Panc1 (cell line): ENCODE measurements at regions not wholly inside any gene's neighbourhood (a gene's known extent, or its start where the extent isn't known, plus 50 kb on each side); places are given as distances from the start of the nearest gene placed in this dataset.

Source experiments
- ATAC-seq: fragments of 200-7000 bp; cut with Tn5 transposase; 2 replicates; pipeline ENCODE4 v1.9.1; 2020; ENCODE audit warnings: mild to moderate bottlenecking, moderate library complexity
- BruUV-seq: library from RNA; stranded (reverse); fragments of 400-500 nt; replicated peaks from 2 replicates; lab custom pipeline; 2021; lab: Mats Ljungman, UMichigan
- CTCF ChIA-PET: fragments of 300-600 bp; sonication (Branson Sonifier 250); formaldehyde crosslinking; loops from one replicate; lab custom pipeline; 2022; ENCODE audit warnings: antibody characterized with exemption; lab: Charles Lee
- POLR2A ChIA-PET: fragments of 300-600 bp; sonication (Branson Sonifier 250); formaldehyde crosslinking; loops from one replicate; lab custom pipeline; 2022; ENCODE audit warnings: antibody characterized with exemption; lab: Charles Lee
- DNase-seq: peaks from one replicate; pipeline ENCODE4 v3.0.0-alpha.2; 2010; ENCODE audit warnings: low read depth, low spot score
- H3K27ac ChIP-seq: 2 replicates; pipeline ENCODE4 v1.5.1; 2011; ENCODE audit warnings: mild to moderate bottlenecking, low read length, inconsistent platforms
- H3K27me3 ChIP-seq: fragments of 200-500 bp; sonication (Bioruptor generic); 2 replicates; pipeline ENCODE4 v1.6.0; 2014; ENCODE audit warnings: low read length, inconsistent platforms; ENCODE audit not compliant: control insufficient read depth, insufficient read depth
- H3K36me3 ChIP-seq: fragments of 200-500 bp; sonication (Bioruptor generic); 2 replicates; pipeline ENCODE4 v1.5.1; 2014; ENCODE audit warnings: inconsistent platforms, mild to moderate bottlenecking, low read length, moderate library complexity; ENCODE audit not compliant: control insufficient read depth, insufficient read depth
- H3K4me1 ChIP-seq: 2 replicates; pipeline ENCODE4 v1.5.1; 2011; ENCODE audit warnings: inconsistent platforms, mild to moderate bottlenecking, low read length, moderate library complexity; ENCODE audit not compliant: control insufficient read depth, insufficient read depth
- H3K4me3 ChIP-seq, 2 experiments: 2 replicates each; pipeline ENCODE4 v1.5.1; 2011 to 2012; ENCODE audit warnings: low read depth in 2 of 2, low read length in 2 of 2, mild to moderate bottlenecking in 2 of 2, inconsistent platforms in 1 of 2, moderate library complexity in 1 of 2
- H3K9me3 ChIP-seq: fragments of 200-500 bp; sonication (Bioruptor generic); 2 replicates; pipeline ENCODE4 v1.5.1; 2014; ENCODE audit warnings: low read depth, mild to moderate bottlenecking, inconsistent platforms, low read length, moderate library complexity; ENCODE audit not compliant: control insufficient read depth, insufficient read depth
- POLR2AphosphoS5 ChIP-seq: IDR thresholded peaks from 2 replicates; pipeline ENCODE4 v1.6.1; 2012; ENCODE audit warnings: mild to moderate bottlenecking, low read depth, low read length, moderate library complexity
- SIN3A ChIP-seq: IDR thresholded peaks from 2 replicates; pipeline ENCODE4 v1.6.1; 2012; ENCODE audit warnings: low read depth, mild to moderate bottlenecking, low read length, moderate library complexity, borderline replicate concordance; ENCODE audit not compliant: insufficient read depth
- TCF7L2 ChIP-seq: IDR thresholded peaks from 2 replicates; pipeline ENCODE4 v1.6.1; 2011; ENCODE audit warnings: mild to moderate bottlenecking, low read depth, low read length, inconsistent platforms
- in situ Hi-C: cut with HindIII; loops from 2 replicates; pipeline ENCODE4 v1.10.0; 2016; ENCODE audit warnings: low sequenced_read_pairs, low pct_unique_long_range_greater_than_20kb
- intact Hi-C: fragments of 100-400 bp; cut with micrococcal nuclease; formaldehyde crosslinking; loops from one replicate; pipeline ENCODE4 v1.10.0; 2022; ENCODE audit not compliant: unreplicated experiment
- TF ChIP-seq, protein P1 (sequence below): fragments of 450-650 bp; IDR thresholded peaks from 2 replicates; pipeline ENCODE4 v1.5.1; 2017; ENCODE audit warnings: mild to moderate bottlenecking
- TF ChIP-seq, protein P2 (sequence below), 2 experiments: IDR thresholded peaks; 2 replicates each; pipeline ENCODE4 v1.6.1; 2011 to 2012; ENCODE audit warnings: low read depth in 2 of 2, control low read depth in 1 of 2, low read length in 1 of 2, mild to moderate bottlenecking in 1 of 2, moderate library complexity in 1 of 2; ENCODE audit not compliant: insufficient read depth in 1 of 2

DNA sequence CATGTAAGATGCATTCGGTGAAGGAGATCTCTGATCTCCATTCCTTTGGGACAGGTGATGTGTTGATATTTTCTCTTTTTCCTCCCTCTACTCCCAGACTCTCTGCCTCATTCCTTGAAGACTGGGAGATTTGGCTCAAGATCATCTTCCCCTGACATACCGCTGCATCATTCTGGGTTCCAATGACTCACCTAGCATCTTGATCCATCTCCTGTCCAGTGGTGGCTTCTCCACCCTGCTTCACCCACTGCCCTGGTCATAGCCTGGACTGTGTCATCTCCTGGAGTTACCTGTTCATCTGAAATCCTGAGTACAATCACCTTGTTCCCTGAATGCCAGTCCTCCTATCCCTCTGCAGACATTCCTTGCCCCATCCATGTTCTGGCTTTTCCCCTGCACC lies 57.4 kb upstream of the TRAK1 start:
- Histone ChIP-seq H3K9me3 (no peaks in the 10 kb centered on the region), H3K27me3 (no peaks in the 10 kb centered on the region), H3K4me3 (no peak overlapping the region), H3K27ac (peak overlapping the region; percentile 86; the same call in 1 of the 2 replicates), H3K4me1 (peaks cover 58% of the 10 kb centered on the region), H3K36me3 (no peaks in the 10 kb centered on the region)
- in situ Hi-C loops: no loop called here
- ATAC-seq: no peak
- ChIA-PET POLR2A (interaction anchor here (0.6 kb wide), 1 partner anchor 19 kb away, joined by 9 read pairs; no protein-coding TSS in a partner anchor), CTCF (no interaction called here)
- no peak for DNase-seq
- intact Hi-C loops: no loop called here
- no TSS peak for BruUV-seq
- TF ChIP-seq TCF7L2: no peak
- TF ChIP-seq, protein P1, sequence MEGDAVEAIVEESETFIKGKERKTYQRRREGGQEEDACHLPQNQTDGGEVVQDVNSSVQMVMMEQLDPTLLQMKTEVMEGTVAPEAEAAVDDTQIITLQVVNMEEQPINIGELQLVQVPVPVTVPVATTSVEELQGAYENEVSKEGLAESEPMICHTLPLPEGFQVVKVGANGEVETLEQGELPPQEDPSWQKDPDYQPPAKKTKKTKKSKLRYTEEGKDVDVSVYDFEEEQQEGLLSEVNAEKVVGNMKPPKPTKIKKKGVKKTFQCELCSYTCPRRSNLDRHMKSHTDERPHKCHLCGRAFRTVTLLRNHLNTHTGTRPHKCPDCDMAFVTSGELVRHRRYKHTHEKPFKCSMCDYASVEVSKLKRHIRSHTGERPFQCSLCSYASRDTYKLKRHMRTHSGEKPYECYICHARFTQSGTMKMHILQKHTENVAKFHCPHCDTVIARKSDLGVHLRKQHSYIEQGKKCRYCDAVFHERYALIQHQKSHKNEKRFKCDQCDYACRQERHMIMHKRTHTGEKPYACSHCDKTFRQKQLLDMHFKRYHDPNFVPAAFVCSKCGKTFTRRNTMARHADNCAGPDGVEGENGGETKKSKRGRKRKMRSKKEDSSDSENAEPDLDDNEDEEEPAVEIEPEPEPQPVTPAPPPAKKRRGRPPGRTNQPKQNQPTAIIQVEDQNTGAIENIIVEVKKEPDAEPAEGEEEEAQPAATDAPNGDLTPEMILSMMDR: no peak
- TF ChIP-seq POLR2AphosphoS5: no peak
- TF ChIP-seq, protein P2, sequence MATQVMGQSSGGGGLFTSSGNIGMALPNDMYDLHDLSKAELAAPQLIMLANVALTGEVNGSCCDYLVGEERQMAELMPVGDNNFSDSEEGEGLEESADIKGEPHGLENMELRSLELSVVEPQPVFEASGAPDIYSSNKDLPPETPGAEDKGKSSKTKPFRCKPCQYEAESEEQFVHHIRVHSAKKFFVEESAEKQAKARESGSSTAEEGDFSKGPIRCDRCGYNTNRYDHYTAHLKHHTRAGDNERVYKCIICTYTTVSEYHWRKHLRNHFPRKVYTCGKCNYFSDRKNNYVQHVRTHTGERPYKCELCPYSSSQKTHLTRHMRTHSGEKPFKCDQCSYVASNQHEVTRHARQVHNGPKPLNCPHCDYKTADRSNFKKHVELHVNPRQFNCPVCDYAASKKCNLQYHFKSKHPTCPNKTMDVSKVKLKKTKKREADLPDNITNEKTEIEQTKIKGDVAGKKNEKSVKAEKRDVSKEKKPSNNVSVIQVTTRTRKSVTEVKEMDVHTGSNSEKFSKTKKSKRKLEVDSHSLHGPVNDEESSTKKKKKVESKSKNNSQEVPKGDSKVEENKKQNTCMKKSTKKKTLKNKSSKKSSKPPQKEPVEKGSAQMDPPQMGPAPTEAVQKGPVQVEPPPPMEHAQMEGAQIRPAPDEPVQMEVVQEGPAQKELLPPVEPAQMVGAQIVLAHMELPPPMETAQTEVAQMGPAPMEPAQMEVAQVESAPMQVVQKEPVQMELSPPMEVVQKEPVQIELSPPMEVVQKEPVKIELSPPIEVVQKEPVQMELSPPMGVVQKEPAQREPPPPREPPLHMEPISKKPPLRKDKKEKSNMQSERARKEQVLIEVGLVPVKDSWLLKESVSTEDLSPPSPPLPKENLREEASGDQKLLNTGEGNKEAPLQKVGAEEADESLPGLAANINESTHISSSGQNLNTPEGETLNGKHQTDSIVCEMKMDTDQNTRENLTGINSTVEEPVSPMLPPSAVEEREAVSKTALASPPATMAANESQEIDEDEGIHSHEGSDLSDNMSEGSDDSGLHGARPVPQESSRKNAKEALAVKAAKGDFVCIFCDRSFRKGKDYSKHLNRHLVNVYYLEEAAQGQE (IDR thresholded peaks at IDR 0.05; ENCODE audit: insufficient read depth in 1 of 2, low read depth in 2 of 2, low read length in 1 of 2): no peak
- no peak for TF ChIP-seq SIN3A

GRCh38 chr3:42032693-42033349 lies 58.3 kb upstream of the TRAK1 start:
- POLR2A ChIA-PET: interaction anchor here (0.6 kb wide), 1 partner anchor 18 kb away, joined by 9 read pairs; no protein-coding TSS in a partner anchor
- Histone ChIP-seq H3K36me3 (no peaks in the 10 kb centered on the region), H3K27me3 (no peaks in the 10 kb centered on the region), H3K4me1 (peaks cover 56% of the 10 kb centered on the region), H3K4me3 (peak overlapping the region in 1 of 2 experiments; percentile 11; a peak in 3 of 4 replicates), H3K27ac (peak overlapping the region; percentile 86), H3K9me3 (no peaks in the 10 kb centered on the region)
- no TSS peak for BruUV-seq
- CTCF ChIA-PET: no interaction called here
- peak; percentile 87 for ATAC-seq
- DNase-seq: no peak
- intact Hi-C loops: no loop called here
- TF ChIP-seq POLR2AphosphoS5 (no peak; the same call in 1 of the 2 replicates), TCF7L2 (no peak), SIN3A (no peak)
- TF ChIP-seq, protein P2 (IDR thresholded peaks at IDR 0.05; ENCODE audit: insufficient read depth in 1 of 2, low read depth in 2 of 2, low read length in 1 of 2): no peak
- TF ChIP-seq, protein P1: no peak
- in situ Hi-C loops: no loop called here
